A549 (cell line): ENCODE measurements at regions not wholly inside any gene's neighbourhood (a gene's known extent, or its start where the extent isn't known, plus 50 kb on each side); places are given as distances from the start of the nearest gene placed in this dataset.

Experiments used
- ATAC-seq, 2 experiments: fragments of 200-7000 bp in 1 of 2; fragments of >200 bp in 1 of 2; cut with Nextera tagmentation in 1 of 2; cut with Tn5 transposase in 1 of 2; 3 replicates each; pipeline versions ENCODE4 v1.8.0 to v1.9.1; 2018 to 2020; ENCODE audit warnings: mild to moderate bottlenecking in 1 of 2, moderate library complexity in 1 of 2
- CTCF ChIA-PET: fragments of 300-600 bp; sonication (Branson Sonifier 250); formaldehyde crosslinking; extraction: SDS; loops from one replicate; lab custom pipeline; 2021; ENCODE audit warnings: antibody characterized with exemption, inconsistent platforms; lab: Yijun Ruan, JAX
- POLR2A ChIA-PET: fragments of 350-600 bp; formaldehyde crosslinking; extraction: SDS; loops from one replicate; lab custom pipeline; 2021; ENCODE audit warnings: antibody characterized with exemption, inconsistent platforms; lab: Yijun Ruan, JAX
- DNase-seq, 2 experiments: peaks; one replicate each; pipeline versions ENCODE4 v3.0.0 to v3.0.0-alpha.2; 2011 to 2016; ENCODE audit warnings: low read depth in 1 of 2, low spot score in 1 of 2
- FAIRE-seq: peaks from 2 replicates; lab custom pipeline; 2011; peaks lifted over from hg19 to GRCh38; lab: Jason Lieb, UNC
- H3K27ac ChIP-seq, 2 experiments: fragments of >200 bp; sonication (Bioruptor Twin); formaldehyde crosslinking; 3 replicates each; pipeline ENCODE4 v1.5.1; 2016 to 2017
- H3K4me1 ChIP-seq: fragments of >200 bp; sonication (Bioruptor Twin); formaldehyde crosslinking; 3 replicates; pipeline ENCODE4 v1.6.1; 2016
- H3K4me2 ChIP-seq: fragments of >200 bp; sonication (Bioruptor Twin); formaldehyde crosslinking; 3 replicates; pipeline ENCODE4 v1.6.1; 2016
- H3K4me3 ChIP-seq: fragments of >200 bp; sonication (Bioruptor Twin); formaldehyde crosslinking; 3 replicates; pipeline ENCODE4 v1.5.1; 2016
- H3K9me3 ChIP-seq: fragments of >200 bp; sonication (Bioruptor Twin); formaldehyde crosslinking; 3 replicates; pipeline ENCODE4 v1.6.1; 2016
- E2F6 ChIP-seq: IDR thresholded peaks from 2 replicates; pipeline ENCODE4 v1.6.1; 2012; ENCODE audit warnings: low read depth, borderline replicate concordance
- EHMT2 ChIP-seq: fragments of 200-600 bp; sonication (generic); IDR thresholded peaks from 2 replicates; pipeline ENCODE4 v1.6.1; 2016; ENCODE audit warnings: antibody characterized with exemption, low read depth, mild to moderate bottlenecking, moderate library complexity
- FOSB ChIP-seq: fragments of 250-450 bp; sonication (Bioruptor Pico); IDR thresholded peaks from 2 replicates; pipeline ENCODE4 v1.5.0; 2020; ENCODE audit warnings: mild to moderate bottlenecking, moderate library complexity
- HEYL ChIP-seq: fragments of 250-450 bp; sonication (Bioruptor Pico); IDR thresholded peaks from 2 replicates; pipeline ENCODE4 v1.8.0; 2021; ENCODE audit warnings: mild to moderate bottlenecking, moderate library complexity
- KDM1A ChIP-seq: fragments of 200-600 bp; sonication (generic); IDR thresholded peaks from 2 replicates; pipeline ENCODE4 v1.6.1; 2016; ENCODE audit warnings: low read depth, mild to moderate bottlenecking
- MAFK ChIP-seq: fragments of 450-650 bp; IDR thresholded peaks from 2 replicates; pipeline ENCODE4 v1.6.1; 2014; ENCODE audit not compliant: partially characterized antibody
- MAX ChIP-seq: IDR thresholded peaks from 2 replicates; pipeline ENCODE4 v1.6.1; 2012
- MYC ChIP-seq: IDR thresholded peaks from 2 replicates; pipeline ENCODE4 v1.6.1; 2012; ENCODE audit warnings: mild to moderate bottlenecking, inconsistent platforms, low read length, improper control_type of control experiment, borderline replicate concordance
- NFE2L2 ChIP-seq: fragments of 150-350 bp; conservative IDR thresholded peaks from 2 replicates; pipeline ENCODE4 v1.6.1; 2014; ENCODE audit warnings: low read length
- NR3C1 ChIP-seq: fragments of >200 bp; sonication (Bioruptor Twin); formaldehyde crosslinking; IDR thresholded peaks from 3 replicates; pipeline ENCODE4 v1.6.1; 2017
- RNF2 ChIP-seq: fragments of 200-600 bp; sonication (generic); IDR thresholded peaks from 2 replicates; pipeline ENCODE4 v1.6.1; 2016; ENCODE audit warnings: low read depth, mild to moderate bottlenecking, antibody characterized with exemption, moderate library complexity, borderline replicate concordance
- TFCP2L1 ChIP-seq: fragments of 250-450 bp; sonication (Bioruptor Pico); IDR thresholded peaks from 2 replicates; pipeline ENCODE4 v1.5.0; 2021; ENCODE audit warnings: mild to moderate bottlenecking
- ZNF302 ChIP-seq: fragments of 250-450 bp; sonication (Bioruptor Pico); IDR thresholded peaks from 2 replicates; pipeline ENCODE4 v1.9.0; 2021; ENCODE audit warnings: inconsistent platforms, mild to moderate bottlenecking, moderate library complexity
- WGBS: methylation state at CpG from one replicate; pipeline ENCODE4 v1.1.6; 2017; ENCODE audit errors: missing lambda C conversion rate; 5-methylcytosine and 5-hydroxymethylcytosine counted together
- TF ChIP-seq, protein P1 (sequence below): fragments of 250-450 bp; sonication (Bioruptor Pico); IDR thresholded peaks from 2 replicates; pipeline ENCODE4 v1.5.0; 2021; ENCODE audit warnings: mild to moderate bottlenecking, moderate library complexity, borderline replicate concordance
- TF ChIP-seq, protein P2 (sequence below): fragments of 250-450 bp; sonication (Bioruptor Pico); IDR thresholded peaks from 2 replicates; pipeline ENCODE4 v1.5.0; 2020; ENCODE audit warnings: low read depth, mild to moderate bottlenecking, moderate library complexity
- TF ChIP-seq, protein P3 (sequence below): fragments of 200-600 bp; sonication (generic); IDR thresholded peaks from 2 replicates; pipeline ENCODE4 v1.6.1; 2016; ENCODE audit warnings: antibody characterized with exemption, mild to moderate bottlenecking, moderate library complexity

- TF ChIP-seq HEYL (CRISPR knock-in tag), result no peak
These were observed 58.5 kb upstream of the BOC start (continued) for GRCh38 chr3:113152849-113153248.

GRCh38 chr3:113153499-113154107, 57.8 kb upstream of the BOC start:
- ATAC-seq, result no peak
- Histone ChIP-seq H3K4me3 (no peak overlapping the region), H3K27ac (no peak overlapping the region), H3K4me2 (peak overlapping the region; percentile 13; the same call in 1 of the 3 replicates), H3K9me3 (no peaks in the 10 kb centered on the region), H3K4me1 (0 out of 3 replicates have a peak, but pooled peaks cover 7% of the 10 kb centered on the region)
- TF ChIP-seq EHMT2, result no peak
- no peak for TF ChIP-seq TFCP2L1 (CRISPR knock-in tag)
- no peak for TF ChIP-seq MAX
- no peak for TF ChIP-seq NR3C1
- TF ChIP-seq MAFK, result no peak
- no peak for TF ChIP-seq KDM1A
- no peak for TF ChIP-seq E2F6
- TF ChIP-seq, protein P1, sequence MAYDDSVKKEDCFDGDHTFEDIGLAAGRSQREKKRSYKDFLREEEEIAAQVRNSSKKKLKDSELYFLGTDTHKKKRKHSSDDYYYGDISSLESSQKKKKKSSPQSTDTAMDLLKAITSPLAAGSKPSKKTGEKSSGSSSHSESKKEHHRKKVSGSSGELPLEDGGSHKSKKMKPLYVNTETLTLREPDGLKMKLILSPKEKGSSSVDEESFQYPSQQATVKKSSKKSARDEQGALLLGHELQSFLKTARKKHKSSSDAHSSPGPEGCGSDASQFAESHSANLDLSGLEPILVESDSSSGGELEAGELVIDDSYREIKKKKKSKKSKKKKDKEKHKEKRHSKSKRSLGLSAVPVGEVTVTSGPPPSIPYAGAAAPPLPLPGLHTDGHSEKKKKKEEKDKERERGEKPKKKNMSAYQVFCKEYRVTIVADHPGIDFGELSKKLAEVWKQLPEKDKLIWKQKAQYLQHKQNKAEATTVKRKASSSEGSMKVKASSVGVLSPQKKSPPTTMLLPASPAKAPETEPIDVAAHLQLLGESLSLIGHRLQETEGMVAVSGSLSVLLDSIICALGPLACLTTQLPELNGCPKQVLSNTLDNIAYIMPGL (CRISPR knock-in tag), result no peak
- TF ChIP-seq, protein P2, sequence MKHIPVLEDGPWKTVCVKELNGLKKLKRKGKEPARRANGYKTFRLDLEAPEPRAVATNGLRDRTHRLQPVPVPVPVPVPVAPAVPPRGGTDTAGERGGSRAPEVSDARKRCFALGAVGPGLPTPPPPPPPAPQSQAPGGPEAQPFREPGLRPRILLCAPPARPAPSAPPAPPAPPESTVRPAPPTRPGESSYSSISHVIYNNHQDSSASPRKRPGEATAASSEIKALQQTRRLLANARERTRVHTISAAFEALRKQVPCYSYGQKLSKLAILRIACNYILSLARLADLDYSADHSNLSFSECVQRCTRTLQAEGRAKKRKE (CRISPR knock-in tag), result no peak
- POLR2A ChIA-PET, result no interaction called here
- 58% methylated on average over 3 of the region's 3 CpGs for WGBS
- DNase-seq, result no peak
- FAIRE-seq, result no peak
- CTCF ChIA-PET, result interaction anchor here (1.1 kb wide), 1 partner anchor 134 kb away, joined by 3 read pairs; no protein-coding TSS in a partner anchor

DNA sequence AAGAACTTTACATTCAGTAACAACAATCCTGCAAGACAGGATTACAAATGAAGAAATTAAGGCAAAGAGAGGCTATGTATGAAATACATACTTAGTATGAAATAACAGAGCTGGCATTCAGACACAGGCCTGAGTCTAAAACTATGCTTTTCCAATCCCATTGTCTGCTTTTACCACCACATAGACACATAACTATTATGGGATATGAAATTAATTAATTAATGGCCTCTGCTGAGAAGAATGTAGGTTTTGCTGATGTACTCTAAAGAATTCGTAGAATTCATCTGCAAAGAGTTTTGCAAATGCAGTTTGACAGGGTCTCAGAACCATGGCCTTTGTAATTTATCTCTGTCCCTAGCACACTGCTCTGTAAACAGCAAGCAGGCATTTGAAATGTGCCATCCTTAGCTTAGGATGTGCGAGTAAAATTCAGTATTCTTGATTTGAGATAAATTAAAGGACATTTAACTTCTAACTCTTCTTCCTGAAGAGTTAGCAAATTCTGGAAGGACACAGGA, 54.5 kb upstream of the BOC start:
- no peak for TF ChIP-seq FOSB (CRISPR knock-in tag)
- no peak for TF ChIP-seq RNF2
- no peak for TF ChIP-seq ZNF302 (CRISPR knock-in tag)
- TF ChIP-seq MYC, result no peak
- TF ChIP-seq NFE2L2, result no peak
- TF ChIP-seq, protein P3, sequence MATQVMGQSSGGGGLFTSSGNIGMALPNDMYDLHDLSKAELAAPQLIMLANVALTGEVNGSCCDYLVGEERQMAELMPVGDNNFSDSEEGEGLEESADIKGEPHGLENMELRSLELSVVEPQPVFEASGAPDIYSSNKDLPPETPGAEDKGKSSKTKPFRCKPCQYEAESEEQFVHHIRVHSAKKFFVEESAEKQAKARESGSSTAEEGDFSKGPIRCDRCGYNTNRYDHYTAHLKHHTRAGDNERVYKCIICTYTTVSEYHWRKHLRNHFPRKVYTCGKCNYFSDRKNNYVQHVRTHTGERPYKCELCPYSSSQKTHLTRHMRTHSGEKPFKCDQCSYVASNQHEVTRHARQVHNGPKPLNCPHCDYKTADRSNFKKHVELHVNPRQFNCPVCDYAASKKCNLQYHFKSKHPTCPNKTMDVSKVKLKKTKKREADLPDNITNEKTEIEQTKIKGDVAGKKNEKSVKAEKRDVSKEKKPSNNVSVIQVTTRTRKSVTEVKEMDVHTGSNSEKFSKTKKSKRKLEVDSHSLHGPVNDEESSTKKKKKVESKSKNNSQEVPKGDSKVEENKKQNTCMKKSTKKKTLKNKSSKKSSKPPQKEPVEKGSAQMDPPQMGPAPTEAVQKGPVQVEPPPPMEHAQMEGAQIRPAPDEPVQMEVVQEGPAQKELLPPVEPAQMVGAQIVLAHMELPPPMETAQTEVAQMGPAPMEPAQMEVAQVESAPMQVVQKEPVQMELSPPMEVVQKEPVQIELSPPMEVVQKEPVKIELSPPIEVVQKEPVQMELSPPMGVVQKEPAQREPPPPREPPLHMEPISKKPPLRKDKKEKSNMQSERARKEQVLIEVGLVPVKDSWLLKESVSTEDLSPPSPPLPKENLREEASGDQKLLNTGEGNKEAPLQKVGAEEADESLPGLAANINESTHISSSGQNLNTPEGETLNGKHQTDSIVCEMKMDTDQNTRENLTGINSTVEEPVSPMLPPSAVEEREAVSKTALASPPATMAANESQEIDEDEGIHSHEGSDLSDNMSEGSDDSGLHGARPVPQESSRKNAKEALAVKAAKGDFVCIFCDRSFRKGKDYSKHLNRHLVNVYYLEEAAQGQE, result no peak
- DNase-seq, result no peak
- H3K4me2 ChIP-seq, result no peak overlapping the region
- WGBS, result 64% methylated on average over 2 of the region's 2 CpGs
- no peak for FAIRE-seq
- H3K4me3 ChIP-seq, result no peak overlapping the region
- no peaks in the 10 kb centered on the region for H3K9me3 ChIP-seq
- no peak overlapping the region for H3K27ac ChIP-seq
- ChIA-PET POLR2A (no interaction called here), CTCF (no interaction called here)
- no peak for ATAC-seq
- H3K4me1 ChIP-seq, result 0 out of 3 replicates have a peak, but pooled peaks cover 7% of the 10 kb centered on the region
